Keratinocyte (primary cell): ENCODE measurements at regions not wholly inside any gene's neighbourhood (a gene's known extent, or its start where the extent isn't known, plus 50 kb on each side); places are given as distances from the start of the nearest gene placed in this dataset.

Source experiments
- DNase-seq: peaks from one replicate; pipeline ENCODE4 v3.0.0-alpha.2; 2011; ENCODE audit warnings: low read depth, missing footprints, low spot score
- FAIRE-seq: peaks from 2 replicates; lab custom pipeline; 2011; peaks lifted over from hg19 to GRCh38; lab: Jason Lieb, UNC
- H2AFZ ChIP-seq: 2 replicates; pipeline ENCODE4 v1.6.0; 2012; ENCODE audit warnings: low read length, control low read depth, inconsistent platforms; ENCODE audit not compliant: control insufficient read depth
- H3K27ac ChIP-seq: 2 replicates; pipeline ENCODE4 v1.5.1; 2011; ENCODE audit warnings: low read length; ENCODE audit not compliant: control insufficient read depth, insufficient read depth
- H3K27me3 ChIP-seq: 3 replicates; pipeline ENCODE4 v1.6.0; 2011; ENCODE audit warnings: low read length; ENCODE audit not compliant: control insufficient read depth, insufficient read depth; ENCODE audit errors: extremely low read depth
- H3K36me3 ChIP-seq, 2 experiments: 2 replicates in 1 of 2; 3 replicates in 1 of 2; pipeline ENCODE4 v1.5.1; 2011; ENCODE audit warnings: low read length in 2 of 2, mild to moderate bottlenecking in 1 of 2; ENCODE audit not compliant: control insufficient read depth in 2 of 2, insufficient read depth in 2 of 2; ENCODE audit errors: extremely low read depth in 1 of 2
- H3K4me1 ChIP-seq: 3 replicates; pipeline ENCODE4 v1.5.1; 2011; ENCODE audit warnings: low read length; ENCODE audit not compliant: control insufficient read depth, insufficient read depth; ENCODE audit errors: extremely low read depth
- H3K4me2 ChIP-seq: 3 replicates; pipeline ENCODE4 v1.6.0; 2011; ENCODE audit warnings: low read depth, low read length; ENCODE audit not compliant: control insufficient read depth, insufficient read depth; ENCODE audit errors: extremely low read depth
- H3K4me3 ChIP-seq, 3 experiments: fragments of 200-600 bp in 1 of 3; sonication (generic) in 1 of 3; 2 replicates in 2 of 3; 3 replicates in 1 of 3; pipeline ENCODE4 v1.5.1; 2011 to 2016; ENCODE audit warnings: low read length in 3 of 3, mild to moderate bottlenecking in 3 of 3, control low read depth in 2 of 3, inconsistent platforms in 1 of 3, low read depth in 1 of 3, mixed read lengths in 1 of 3, mixed run types in 1 of 3, moderate library complexity in 1 of 3; ENCODE audit not compliant: control insufficient read depth in 2 of 3, insufficient read depth in 2 of 3; ENCODE audit errors: extremely low read depth in 1 of 3
- H3K79me2 ChIP-seq: 2 replicates; pipeline ENCODE4 v1.6.0; 2012; ENCODE audit warnings: low read length; ENCODE audit not compliant: control insufficient read depth, insufficient read depth
- H3K9ac ChIP-seq: 3 replicates; pipeline ENCODE4 v1.6.0; 2011; ENCODE audit warnings: low read length; ENCODE audit not compliant: control insufficient read depth, insufficient read depth; ENCODE audit errors: extremely low read depth
- H3K9me1 ChIP-seq: 3 replicates; pipeline ENCODE4 v1.6.0; 2011; ENCODE audit warnings: low read length; ENCODE audit not compliant: control insufficient read depth, insufficient read depth; ENCODE audit errors: extremely low read depth
- H3K9me3 ChIP-seq: 2 replicates; pipeline ENCODE4 v1.5.1; 2012; ENCODE audit warnings: low read depth, low read length; ENCODE audit not compliant: control insufficient read depth
- H4K20me1 ChIP-seq: 3 replicates; pipeline ENCODE4 v1.6.0; 2011; ENCODE audit warnings: low read length; ENCODE audit not compliant: control insufficient read depth, insufficient read depth; ENCODE audit errors: extremely low read depth
- CTCF ChIP-seq, 3 experiments: IDR thresholded peaks in 1 of 3; conservative IDR thresholded peaks in 1 of 3; optimal IDR thresholded peaks in 1 of 3; 2 replicates in 2 of 3; 3 replicates in 1 of 3; pipeline versions ENCODE3 to v1.5.1; 2011; ENCODE audit warnings: low read length in 3 of 3, mild to moderate bottlenecking in 3 of 3, moderate library complexity in 2 of 3, control low read depth in 1 of 3, inconsistent platforms in 1 of 3; ENCODE audit not compliant: insufficient read depth in 2 of 3; ENCODE audit errors: extremely low read depth in 1 of 3
- EZH2 ChIP-seq: IDR thresholded peaks from one replicate; pipeline ENCODE4 v1.6.1; 2012; ENCODE audit warnings: inconsistent platforms, mild to moderate bottlenecking, low read length, moderate library complexity
- dilution Hi-C: fragments of 300-500 bp; cut with MboI; formaldehyde crosslinking; loops from one replicate; pipeline ENCODE4 v1.7.0; 2020; ENCODE audit warnings: low sequenced_read_pairs; ENCODE audit not compliant: extremely low pct_ligation_motif_present

GRCh38 chr6:137781639-137782038, 85.4 kb upstream of the TNFAIP3 start:
- no peak for FAIRE-seq

GRCh38 chr6:137782166-137783039, 84.7 kb upstream of the TNFAIP3 start:
- no peak overlapping the region for H2AFZ ChIP-seq
- FAIRE-seq = no peak

More at GRCh38 chr6:137781639-137782038, 85.4 kb upstream of the TNFAIP3 start:
- no peak overlapping the region for H3K4me2 ChIP-seq
- no peaks in the 10 kb centered on the region for H3K79me2 ChIP-seq
- H3K9me1 ChIP-seq = no peaks in the 10 kb centered on the region
- no peak overlapping the region for H3K27ac ChIP-seq
- peaks cover 3% of the 10 kb centered on the region for H3K4me1 ChIP-seq
- no peaks in the 10 kb centered on the region for H3K9me3 ChIP-seq
- no peak for TF ChIP-seq CTCF (optimal IDR thresholded peaks at IDR 0.05 in 1 of 3, IDR thresholded peaks at IDR 0.05 in 1 of 3, conservative IDR thresholded peaks at IDR 0.05 in 1 of 3; ENCODE audit: extremely low read depth in 1 of 3, insufficient read depth in 2 of 3, low read length in 3 of 3)
- no peak for TF ChIP-seq EZH2
- H3K4me3 ChIP-seq = no peak overlapping the region
- dilution Hi-C loops = no loop called here
- no peak overlapping the region for H2AFZ ChIP-seq
- no peak overlapping the region for H3K9ac ChIP-seq
- no peaks in the 10 kb centered on the region for H3K36me3 ChIP-seq
- H4K20me1 ChIP-seq = no peaks in the 10 kb centered on the region
- H3K27me3 ChIP-seq = no peaks in the 10 kb centered on the region
- DNase-seq = no peak

More at GRCh38 chr6:137782166-137783039, 84.7 kb upstream of the TNFAIP3 start:
- Histone ChIP-seq H3K9me3 (no peaks in the 10 kb centered on the region), H3K36me3 (no peaks in the 10 kb centered on the region), H3K9ac (no peak overlapping the region), H3K4me1 (peaks cover 3% of the 10 kb centered on the region), H3K9me1 (no peaks in the 10 kb centered on the region), H3K27me3 (no peaks in the 10 kb centered on the region), H3K27ac (no peak overlapping the region), H4K20me1 (no peaks in the 10 kb centered on the region), H3K4me2 (no peak overlapping the region), H3K4me3 (no peak overlapping the region), H3K79me2 (no peaks in the 10 kb centered on the region)
- TF ChIP-seq CTCF (optimal IDR thresholded peaks at IDR 0.05 in 1 of 3, IDR thresholded peaks at IDR 0.05 in 1 of 3, conservative IDR thresholded peaks at IDR 0.05 in 1 of 3; ENCODE audit: extremely low read depth in 1 of 3, insufficient read depth in 2 of 3, low read length in 3 of 3) = no peak
- dilution Hi-C loops = no loop called here
- DNase-seq = no peak
